Neural cell (in vitro differentiated cells): ENCODE measurements at regions not wholly inside any gene's neighbourhood (a gene's known extent, or its start where the extent isn't known, plus 50 kb on each side); places are given as distances from the start of the nearest gene placed in this dataset.

Experiments used
- SMC3 ChIP-seq: fragments of 450-650 bp; conservative IDR thresholded peaks from 2 replicates; pipeline ENCODE4 v1.6.1; 2014; ENCODE audit warnings: antibody characterized with exemption, mild to moderate bottlenecking, moderate library complexity; ENCODE audit not compliant: poor library complexity
- TAF1 ChIP-seq: IDR thresholded peaks from 2 replicates; pipeline ENCODE4 v1.6.1; 2012; ENCODE audit warnings: low read depth
- TF ChIP-seq, protein P1 (sequence below): fragments of 450-650 bp; IDR thresholded peaks from 2 replicates; pipeline ENCODE4 v1.5.1; 2014; ENCODE audit warnings: antibody characterized with exemption, mild to moderate bottlenecking, moderate library complexity; ENCODE audit not compliant: poor library complexity, severe bottlenecking

DNA sequence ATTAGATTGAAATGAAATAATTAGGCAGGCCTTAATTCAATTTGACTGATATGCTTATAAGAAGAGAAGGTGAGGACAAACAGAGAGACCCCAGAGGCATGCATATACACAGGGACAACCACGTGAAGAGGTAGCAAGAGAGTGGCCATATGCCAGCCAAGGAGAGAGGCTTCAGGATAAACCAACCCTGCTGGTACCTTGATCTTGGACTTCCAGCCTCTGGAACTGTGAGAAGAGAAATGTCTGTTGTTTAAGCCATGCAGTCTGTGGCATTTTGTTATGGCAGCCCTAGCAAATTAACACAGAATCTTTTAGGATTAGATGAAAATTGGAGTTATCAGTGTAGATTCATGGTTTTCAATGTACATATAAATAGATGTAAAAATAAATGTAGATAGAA is 120.1 kb downstream of the KCTD15 start:
- TF ChIP-seq SMC3 = no peak
- no peak for TF ChIP-seq TAF1
- TF ChIP-seq, protein P1, sequence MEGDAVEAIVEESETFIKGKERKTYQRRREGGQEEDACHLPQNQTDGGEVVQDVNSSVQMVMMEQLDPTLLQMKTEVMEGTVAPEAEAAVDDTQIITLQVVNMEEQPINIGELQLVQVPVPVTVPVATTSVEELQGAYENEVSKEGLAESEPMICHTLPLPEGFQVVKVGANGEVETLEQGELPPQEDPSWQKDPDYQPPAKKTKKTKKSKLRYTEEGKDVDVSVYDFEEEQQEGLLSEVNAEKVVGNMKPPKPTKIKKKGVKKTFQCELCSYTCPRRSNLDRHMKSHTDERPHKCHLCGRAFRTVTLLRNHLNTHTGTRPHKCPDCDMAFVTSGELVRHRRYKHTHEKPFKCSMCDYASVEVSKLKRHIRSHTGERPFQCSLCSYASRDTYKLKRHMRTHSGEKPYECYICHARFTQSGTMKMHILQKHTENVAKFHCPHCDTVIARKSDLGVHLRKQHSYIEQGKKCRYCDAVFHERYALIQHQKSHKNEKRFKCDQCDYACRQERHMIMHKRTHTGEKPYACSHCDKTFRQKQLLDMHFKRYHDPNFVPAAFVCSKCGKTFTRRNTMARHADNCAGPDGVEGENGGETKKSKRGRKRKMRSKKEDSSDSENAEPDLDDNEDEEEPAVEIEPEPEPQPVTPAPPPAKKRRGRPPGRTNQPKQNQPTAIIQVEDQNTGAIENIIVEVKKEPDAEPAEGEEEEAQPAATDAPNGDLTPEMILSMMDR = no peak
